Lung (tissue), 11 donors: ENCODE measurements at regions not wholly inside any gene's neighbourhood (a gene's known extent, or its start where the extent isn't known, plus 50 kb on each side); places are given as distances from the start of the nearest gene placed in this dataset.

Experiments used
- ATAC-seq: fragments of 200-7000 bp; cut with Tn5 transposase; one replicate; pipeline ENCODE4 v1.9.1; 2020; ENCODE audit warnings: moderate number of reproducible peaks; ENCODE audit not compliant: insufficient read depth, low FRiP score
- DNase-seq, 3 donors: peaks; one replicate each; pipeline ENCODE4 v3.0.0-alpha.2; 2013 to 2017
- H3K27ac ChIP-seq, 2 donors: one replicate each; pipeline ENCODE4 v1.5.1; 2013; ENCODE audit warnings: mild to moderate bottlenecking in 2 of 2, moderate library complexity in 2 of 2, control low read depth in 1 of 2, inconsistent platforms in 1 of 2, low read depth in 1 of 2, low read length in 1 of 2
- H3K27me3 ChIP-seq, 3 donors: one replicate each; pipeline ENCODE4 v1.5.1; 2013; ENCODE audit warnings: low read length in 2 of 3; ENCODE audit not compliant: control insufficient read depth in 3 of 3, insufficient read depth in 3 of 3
- H3K36me3 ChIP-seq, 4 donors: one replicate each; pipeline ENCODE4 v1.5.1; 2013; ENCODE audit warnings: low read length in 4 of 4, mild to moderate bottlenecking in 1 of 4, moderate library complexity in 1 of 4; ENCODE audit not compliant: control insufficient read depth in 4 of 4, insufficient read depth in 4 of 4
- H3K4me1 ChIP-seq, 5 donors: one replicate each; pipeline ENCODE4 v1.5.1; 2013; ENCODE audit warnings: low read length in 5 of 5, mild to moderate bottlenecking in 2 of 5, moderate library complexity in 1 of 5; ENCODE audit not compliant: control insufficient read depth in 5 of 5, insufficient read depth in 5 of 5
- H3K4me3 ChIP-seq: one replicate; pipeline ENCODE4 v1.5.1; 2013; ENCODE audit warnings: mild to moderate bottlenecking, control low read depth, moderate library complexity
- H3K9ac ChIP-seq, 2 donors: one replicate each; pipeline ENCODE4 v1.5.1; 2013; ENCODE audit warnings: low read length in 2 of 2, control low read depth in 1 of 2; ENCODE audit not compliant: insufficient read depth in 1 of 2
- H3K9me3 ChIP-seq, 4 donors: one replicate each; pipeline ENCODE4 v1.5.1; 2013; ENCODE audit warnings: low read length in 3 of 4, mild to moderate bottlenecking in 1 of 4, moderate library complexity in 1 of 4; ENCODE audit not compliant: control insufficient read depth in 4 of 4, insufficient read depth in 3 of 4
- WGBS, 2 donors: extraction: QIAGEN DNeasy Blood & Tissue Kit; methylation state at CpG; one replicate each; pipeline ENCODE4 v1.1.7; 2013; 5-methylcytosine and 5-hydroxymethylcytosine counted together
- TF ChIP-seq, protein P1 (sequence below): IDR thresholded peaks from 2 replicates; pipeline ENCODE4 v1.5.1; 2012; ENCODE audit warnings: mild to moderate bottlenecking; ENCODE audit errors: control extremely low read depth, extremely low read depth
- donor health status: control.
- donor health status: control.
- donor health status: Bipolar disorder and iron deficiency.
- donor health status: healthy.
- donor health status: DM: yes; HTN: yes; CAD: no.

DNA sequence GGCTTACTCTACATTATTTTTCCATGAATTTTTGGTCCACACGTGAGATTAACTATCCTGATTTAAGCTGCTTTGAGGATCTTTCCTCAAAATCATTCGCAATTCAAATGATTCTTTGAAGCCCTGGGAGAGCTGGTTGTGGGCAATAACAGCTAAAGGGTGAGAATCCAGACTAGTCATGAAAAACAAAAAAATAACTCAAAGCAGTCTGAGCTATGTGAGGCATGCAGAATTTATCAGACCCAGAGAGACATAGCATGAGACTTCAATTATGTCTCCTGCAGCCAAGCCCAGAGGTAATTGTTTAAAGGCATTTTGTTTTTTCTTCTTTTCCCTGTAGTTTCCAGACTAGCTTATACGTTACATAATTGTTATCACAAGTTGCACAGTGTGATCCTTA lies 517.3 kb upstream of the PTCHD4 start:
- Histone ChIP-seq H3K4me3 (no peak overlapping the region), H3K4me1 (no peaks in the 10 kb centered on the region), H3K27ac (no peak overlapping the region), H3K27me3 (no peaks in the 10 kb centered on the region), H3K9ac (no peak overlapping the region), H3K36me3 (no peaks in the 10 kb centered on the region), H3K9me3 (no peaks in the 10 kb centered on the region)
- DNase-seq, result no peak
- 78 to 82% methylated on average over 3 of the region's 3 CpGs for WGBS, 2 donors
- no peak for ATAC-seq
- TF ChIP-seq, protein P1, sequence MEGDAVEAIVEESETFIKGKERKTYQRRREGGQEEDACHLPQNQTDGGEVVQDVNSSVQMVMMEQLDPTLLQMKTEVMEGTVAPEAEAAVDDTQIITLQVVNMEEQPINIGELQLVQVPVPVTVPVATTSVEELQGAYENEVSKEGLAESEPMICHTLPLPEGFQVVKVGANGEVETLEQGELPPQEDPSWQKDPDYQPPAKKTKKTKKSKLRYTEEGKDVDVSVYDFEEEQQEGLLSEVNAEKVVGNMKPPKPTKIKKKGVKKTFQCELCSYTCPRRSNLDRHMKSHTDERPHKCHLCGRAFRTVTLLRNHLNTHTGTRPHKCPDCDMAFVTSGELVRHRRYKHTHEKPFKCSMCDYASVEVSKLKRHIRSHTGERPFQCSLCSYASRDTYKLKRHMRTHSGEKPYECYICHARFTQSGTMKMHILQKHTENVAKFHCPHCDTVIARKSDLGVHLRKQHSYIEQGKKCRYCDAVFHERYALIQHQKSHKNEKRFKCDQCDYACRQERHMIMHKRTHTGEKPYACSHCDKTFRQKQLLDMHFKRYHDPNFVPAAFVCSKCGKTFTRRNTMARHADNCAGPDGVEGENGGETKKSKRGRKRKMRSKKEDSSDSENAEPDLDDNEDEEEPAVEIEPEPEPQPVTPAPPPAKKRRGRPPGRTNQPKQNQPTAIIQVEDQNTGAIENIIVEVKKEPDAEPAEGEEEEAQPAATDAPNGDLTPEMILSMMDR, result no peak

DNA sequence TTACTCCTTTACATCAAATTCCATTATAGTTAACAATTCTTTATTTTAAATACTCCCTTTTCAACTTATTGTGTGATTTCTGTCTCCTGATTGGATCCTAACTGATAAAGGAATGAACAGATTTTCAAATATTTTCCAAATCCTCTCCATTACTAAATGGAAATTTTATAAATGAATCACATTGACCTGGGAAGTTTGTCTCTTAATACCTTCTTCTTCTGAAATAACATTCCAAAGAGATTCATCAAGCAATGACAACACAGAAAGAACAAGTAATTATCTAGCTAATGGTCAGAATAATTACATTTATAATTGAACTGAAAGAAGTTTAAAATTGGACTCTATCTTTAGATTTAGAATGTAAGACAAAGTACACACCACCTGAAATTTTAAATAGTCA lies 515.4 kb upstream of the PTCHD4 start:
- DNase-seq, result no peak
- no peaks in the 10 kb centered on the region for H3K36me3 ChIP-seq
- no peaks in the 10 kb centered on the region for H3K27me3 ChIP-seq
- no peaks in the 10 kb centered on the region for H3K4me1 ChIP-seq
- no peak for ATAC-seq
- H3K4me3 ChIP-seq, result no peak overlapping the region
- H3K27ac ChIP-seq, result no peak overlapping the region
- no peak overlapping the region for H3K9ac ChIP-seq
- TF ChIP-seq, protein P1, result no peak
- no peaks in the 10 kb centered on the region for H3K9me3 ChIP-seq

DNA sequence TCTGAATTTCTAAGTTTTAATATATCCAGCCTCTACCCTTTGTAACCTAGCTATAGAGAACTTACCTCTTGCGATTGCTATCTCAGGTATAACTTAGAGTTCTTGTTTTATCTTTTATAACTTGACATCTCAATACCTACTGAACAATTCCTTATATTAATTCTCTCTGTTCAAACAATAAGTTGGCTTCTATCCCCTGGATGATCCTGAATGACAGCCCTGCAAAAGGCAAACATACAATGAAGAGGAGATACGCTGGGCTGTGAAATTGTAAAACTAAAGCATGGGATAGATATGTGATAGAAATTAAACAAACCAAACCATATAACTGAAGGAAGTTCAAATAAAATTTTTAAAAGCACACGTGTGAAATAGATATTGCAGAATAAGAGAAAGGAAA lies 513.6 kb upstream of the PTCHD4 start:
- Histone ChIP-seq H3K4me3 (no peak overlapping the region), H3K4me1 (no peaks in the 10 kb centered on the region), H3K27me3 (no peaks in the 10 kb centered on the region), H3K9me3 (no peaks in the 10 kb centered on the region), H3K36me3 (no peaks in the 10 kb centered on the region), H3K9ac (no peak overlapping the region), H3K27ac (no peak overlapping the region)
- TF ChIP-seq, protein P1, result no peak
- ATAC-seq, result no peak
- WGBS, 2 donors, result 78 to 86% methylated on average over 3 of the region's 3 CpGs
- no peak for DNase-seq

DNA sequence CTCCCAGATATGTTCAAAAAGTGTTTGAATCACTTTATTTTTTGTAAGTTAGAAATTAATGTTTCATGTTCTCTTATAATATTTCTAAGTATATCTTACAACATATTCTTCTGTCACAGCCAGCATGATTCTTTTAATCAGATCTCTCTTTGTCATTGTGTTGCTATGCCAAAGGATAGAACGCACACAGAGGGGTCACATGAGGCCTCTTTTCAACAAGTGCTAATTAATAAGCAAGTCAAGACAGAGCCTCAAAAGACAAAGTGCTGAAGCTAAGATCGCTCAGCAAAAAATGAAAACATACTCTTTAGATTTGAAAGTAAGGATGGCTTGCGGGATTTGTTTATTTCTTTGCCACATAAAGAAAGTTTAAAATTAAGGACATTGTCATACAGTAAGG lies 508.8 kb upstream of the PTCHD4 start:
- H3K4me1 ChIP-seq, result no peaks in the 10 kb centered on the region
- ATAC-seq (no peak), DNase-seq (no peak)
- H3K27ac ChIP-seq, result no peak overlapping the region
- H3K9ac ChIP-seq, result peak overlapping the region in 1 of 2 donors; percentile 11
- 67 to 85% methylated on average over 3 of the region's 3 CpGs for WGBS, 2 donors
- no peaks in the 10 kb centered on the region for H3K27me3 ChIP-seq
- no peak overlapping the region for H3K4me3 ChIP-seq
- H3K9me3 ChIP-seq, result peaks cover 0 to 3% (median 0%) of the 10 kb centered on the region in 4 donors
- TF ChIP-seq, protein P1, result no peak
- no peaks in the 10 kb centered on the region for H3K36me3 ChIP-seq
